Mammary epithelial cell (primary cell): ENCODE measurements at regions not wholly inside any gene's neighbourhood (a gene's known extent, or its start where the extent isn't known, plus 50 kb on each side); places are given as distances from the start of the nearest gene placed in this dataset.

Source experiments
- CTCF ChIP-seq, 2 donors: IDR thresholded peaks in 1 of 2; conservative IDR thresholded peaks in 1 of 2; 2 replicates each; pipeline ENCODE4 v1.5.1; 2011 to 2012; ENCODE audit warnings: inconsistent platforms in 2 of 2, low read length in 2 of 2, mild to moderate bottlenecking in 2 of 2, control low read depth in 1 of 2, low read depth in 1 of 2; ENCODE audit not compliant: insufficient read depth in 1 of 2; ENCODE audit errors: extremely low read depth in 1 of 2
- EZH2 ChIP-seq: IDR thresholded peaks from 2 replicates; pipeline ENCODE4 v1.6.1; 2012; ENCODE audit warnings: low read length, inconsistent platforms, borderline replicate concordance

- TF ChIP-seq EZH2 (no peak), CTCF (conservative IDR thresholded peaks at IDR 0.05 in 1 of 2, IDR thresholded peaks at IDR 0.05 in 1 of 2; ENCODE audit: extremely low read depth in 1 of 2, insufficient read depth in 1 of 2, low read depth in 1 of 2, low read length in 2 of 2) (no peak)
Measured at GRCh38 chr2:66174491-66174890, 260.4 kb upstream of the MEIS1 start.
